Stimulated activated CD8-positive, alpha-beta memory T cell treated with anti-CD3 and anti-CD28 coated beads, Interleukin-4, amount 100 ng/mL, for 24 hours (primary cell): ENCODE measurements at regions not wholly inside any gene's neighbourhood (a gene's known extent, or its start where the extent isn't known, plus 50 kb on each side); places are given as distances from the start of the nearest gene placed in this dataset.

Source experiments
- DNase-seq: peaks from one replicate; pipeline ENCODE4 v3.0.0-alpha.2; 2020; ENCODE audit warnings: low read depth

- DNase-seq, result no peak
Measured at GRCh38 chr2:16130541-16130880, 190.2 kb downstream of the MYCN start.

GRCh38 chr2:16129716-16130540 is 189.6 kb downstream of the MYCN start:
- no peak for DNase-seq

GRCh38 chr2:16128746-16129610 is 188.6 kb downstream of the MYCN start:
- no peak for DNase-seq

- no peak for DNase-seq
Measured at GRCh38 chr2:16127958-16128357, 187.6 kb downstream of the MYCN start.

- no peak for DNase-seq
Measured at GRCh38 chr2:16127276-16127940, 187.1 kb downstream of the MYCN start.

- no peak for DNase-seq
Measured at GRCh38 chr2:16126517-16127275, 186.3 kb downstream of the MYCN start.

GRCh38 chr2:16125614-16126516 is 185.5 kb downstream of the MYCN start:
- DNase-seq, result no peak

- no peak for DNase-seq
Measured at GRCh38 chr2:16124881-16125613, 184.7 kb downstream of the MYCN start.

- no peak for DNase-seq
Measured at GRCh38 chr2:16123856-16124780, 183.8 kb downstream of the MYCN start.

- DNase-seq, result no peak
Measured at GRCh38 chr2:16123421-16123820, 183.1 kb downstream of the MYCN start.

- no peak for DNase-seq
Measured at GRCh38 chr2:16122556-16122955, 182.2 kb downstream of the MYCN start.

- DNase-seq, result no peak
Measured at GRCh38 chr2:16121986-16122390, 181.6 kb downstream of the MYCN start.

GRCh38 chr2:16121231-16121985 is 181.1 kb downstream of the MYCN start:
- DNase-seq, result no peak

- no peak for DNase-seq
Measured at GRCh38 chr2:16120591-16121180, 180.3 kb downstream of the MYCN start.

GRCh38 chr2:16119741-16120140 is 179.4 kb downstream of the MYCN start:
- no peak for DNase-seq

GRCh38 chr2:16118611-16119590 is 178.6 kb downstream of the MYCN start:
- DNase-seq, result no peak
